KMS-11 (cell line): ENCODE measurements at regions not wholly inside any gene's neighbourhood (a gene's known extent, or its start where the extent isn't known, plus 50 kb on each side); places are given as distances from the start of the nearest gene placed in this dataset.

Source experiments
- H2AFZ ChIP-seq: fragments of 200-600 bp; sonication (generic); 2 replicates; pipeline ENCODE4 v1.6.1; 2016; ENCODE audit warnings: antibody characterized with exemption, mixed run types, low read depth
- H3K27ac ChIP-seq: fragments of 200-600 bp; sonication (generic); 2 replicates; pipeline ENCODE4 v1.6.1; 2016; ENCODE audit warnings: mild to moderate bottlenecking, mixed run types
- H3K27me3 ChIP-seq: fragments of 200-600 bp; sonication (generic); 2 replicates; pipeline ENCODE4 v1.6.1; 2017; ENCODE audit warnings: mild to moderate bottlenecking, low read depth, mixed run types, moderate library complexity; ENCODE audit not compliant: insufficient read depth
- H3K36me3 ChIP-seq: fragments of 200-600 bp; sonication (generic); 2 replicates; pipeline ENCODE4 v1.6.1; 2017; ENCODE audit warnings: mild to moderate bottlenecking, mixed run types; ENCODE audit not compliant: insufficient read depth
- H3K4me1 ChIP-seq: fragments of 200-600 bp; sonication (generic); 2 replicates; pipeline ENCODE4 v1.6.1; 2016; ENCODE audit warnings: mild to moderate bottlenecking, low read depth, mixed run types; ENCODE audit not compliant: poor library complexity, severe bottlenecking
- H3K4me2 ChIP-seq: fragments of 200-600 bp; sonication (generic); 2 replicates; pipeline ENCODE4 v1.7.0; 2016; ENCODE audit warnings: mild to moderate bottlenecking, mixed run types
- H3K4me3 ChIP-seq: fragments of 200-600 bp; sonication (generic); IDR thresholded peaks from 2 replicates; pipeline ENCODE4 v1.6.1; 2017; ENCODE audit warnings: low read depth, low read length, mixed read lengths; ENCODE audit not compliant: insufficient read depth
- H3K79me2 ChIP-seq: fragments of 200-600 bp; sonication (generic); 2 replicates; pipeline ENCODE4 v1.6.1; 2016; ENCODE audit warnings: low read depth, mixed run types; ENCODE audit not compliant: insufficient read depth
- H3K9ac ChIP-seq: fragments of 200-600 bp; sonication (generic); 2 replicates; pipeline ENCODE4 v1.6.1; 2016; ENCODE audit warnings: mild to moderate bottlenecking, mixed run types
- H4K20me1 ChIP-seq: fragments of 200-600 bp; sonication (generic); 2 replicates; pipeline ENCODE4 v1.6.1; 2016; ENCODE audit warnings: mild to moderate bottlenecking, mixed run types; ENCODE audit not compliant: insufficient read depth
- TF ChIP-seq, protein P1 (sequence below): fragments of 200-600 bp; sonication (generic); conservative IDR thresholded peaks from 2 replicates; pipeline ENCODE4 v1.6.1; 2017; ENCODE audit warnings: low read depth, mild to moderate bottlenecking, antibody characterized with exemption, low read length, moderate library complexity, mixed read lengths

- no peak overlapping the region for H3K4me3 ChIP-seq
- H3K79me2 ChIP-seq: no peaks in the 10 kb centered on the region
- no peaks in the 10 kb centered on the region for H4K20me1 ChIP-seq
- no peaks in the 10 kb centered on the region for H3K4me1 ChIP-seq
- no peaks in the 10 kb centered on the region for H3K27me3 ChIP-seq
- TF ChIP-seq, protein P1, sequence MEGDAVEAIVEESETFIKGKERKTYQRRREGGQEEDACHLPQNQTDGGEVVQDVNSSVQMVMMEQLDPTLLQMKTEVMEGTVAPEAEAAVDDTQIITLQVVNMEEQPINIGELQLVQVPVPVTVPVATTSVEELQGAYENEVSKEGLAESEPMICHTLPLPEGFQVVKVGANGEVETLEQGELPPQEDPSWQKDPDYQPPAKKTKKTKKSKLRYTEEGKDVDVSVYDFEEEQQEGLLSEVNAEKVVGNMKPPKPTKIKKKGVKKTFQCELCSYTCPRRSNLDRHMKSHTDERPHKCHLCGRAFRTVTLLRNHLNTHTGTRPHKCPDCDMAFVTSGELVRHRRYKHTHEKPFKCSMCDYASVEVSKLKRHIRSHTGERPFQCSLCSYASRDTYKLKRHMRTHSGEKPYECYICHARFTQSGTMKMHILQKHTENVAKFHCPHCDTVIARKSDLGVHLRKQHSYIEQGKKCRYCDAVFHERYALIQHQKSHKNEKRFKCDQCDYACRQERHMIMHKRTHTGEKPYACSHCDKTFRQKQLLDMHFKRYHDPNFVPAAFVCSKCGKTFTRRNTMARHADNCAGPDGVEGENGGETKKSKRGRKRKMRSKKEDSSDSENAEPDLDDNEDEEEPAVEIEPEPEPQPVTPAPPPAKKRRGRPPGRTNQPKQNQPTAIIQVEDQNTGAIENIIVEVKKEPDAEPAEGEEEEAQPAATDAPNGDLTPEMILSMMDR: no peak
- no peak overlapping the region for H3K9ac ChIP-seq
- no peak overlapping the region for H3K27ac ChIP-seq
- no peaks in the 10 kb centered on the region for H3K36me3 ChIP-seq
- no peak overlapping the region for H3K4me2 ChIP-seq
- no peak overlapping the region for H2AFZ ChIP-seq
Observed at GRCh38 chr4:125703443-125703842, 388.7 kb downstream of the FAT4 start.

GRCh38 chr4:125704726-125705125 is 390.0 kb downstream of the FAT4 start:
- H3K36me3 ChIP-seq: no peaks in the 10 kb centered on the region
- no peaks in the 10 kb centered on the region for H3K79me2 ChIP-seq
- H2AFZ ChIP-seq: no peak overlapping the region
- no peaks in the 10 kb centered on the region for H3K27me3 ChIP-seq
- no peak overlapping the region for H3K9ac ChIP-seq
- H3K4me3 ChIP-seq: no peak overlapping the region
- TF ChIP-seq, protein P1: no peak
- no peaks in the 10 kb centered on the region for H4K20me1 ChIP-seq
- H3K4me2 ChIP-seq: no peak overlapping the region
- H3K27ac ChIP-seq: no peak overlapping the region
- H3K4me1 ChIP-seq: no peaks in the 10 kb centered on the region

DNA sequence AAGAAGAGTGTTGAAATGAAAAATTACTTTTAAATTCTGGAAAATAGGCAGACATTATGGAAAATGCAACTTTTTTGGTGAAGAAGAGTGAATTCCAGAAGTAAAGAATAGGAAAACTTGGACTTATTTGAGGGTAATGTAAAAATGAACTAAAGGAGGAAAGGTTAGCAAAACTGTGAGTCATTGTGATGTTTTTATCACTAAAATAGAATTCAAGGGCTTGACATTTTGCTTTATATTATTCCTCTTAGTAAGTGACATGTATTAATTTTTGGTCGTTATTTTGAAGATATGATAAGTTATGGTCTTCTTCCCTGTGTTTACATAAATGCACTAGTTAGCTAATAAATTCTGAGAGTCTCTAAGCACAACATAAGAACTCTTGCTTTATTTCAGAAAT is 390.9 kb downstream of the FAT4 start:
- Histone ChIP-seq H2AFZ (no peak overlapping the region), H3K27me3 (no peaks in the 10 kb centered on the region), H3K9ac (no peak overlapping the region), H3K36me3 (no peaks in the 10 kb centered on the region), H3K4me3 (no peak overlapping the region), H3K27ac (no peak overlapping the region), H3K4me2 (no peak overlapping the region), H3K4me1 (no peaks in the 10 kb centered on the region), H4K20me1 (no peaks in the 10 kb centered on the region), H3K79me2 (no peaks in the 10 kb centered on the region)
- TF ChIP-seq, protein P1: no peak

DNA sequence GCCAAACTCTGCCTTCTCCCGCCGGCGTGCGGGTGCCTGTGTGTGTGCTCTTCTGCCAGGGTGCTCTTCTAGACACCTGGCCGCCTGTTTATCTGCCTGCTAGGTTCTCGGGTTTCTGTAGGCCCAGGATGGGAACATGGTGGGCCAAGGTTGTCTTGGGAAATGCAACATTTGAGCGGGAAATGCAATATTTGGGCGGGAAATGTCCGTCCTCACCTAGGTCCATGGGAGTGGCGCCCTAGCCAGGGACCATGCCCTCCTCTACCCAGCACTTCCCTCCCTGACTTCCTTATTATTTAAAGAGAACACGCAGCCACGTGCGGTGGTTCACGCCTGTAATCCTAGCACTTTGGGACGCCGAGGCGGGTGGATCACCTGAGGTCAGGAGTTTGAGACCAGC is 392.6 kb downstream of the FAT4 start:
- Histone ChIP-seq H3K36me3 (no peaks in the 10 kb centered on the region), H3K27me3 (no peaks in the 10 kb centered on the region), H2AFZ (no peak overlapping the region), H3K4me2 (no peak overlapping the region), H3K79me2 (no peaks in the 10 kb centered on the region), H3K27ac (no peak overlapping the region), H4K20me1 (no peaks in the 10 kb centered on the region), H3K4me3 (no peak overlapping the region), H3K4me1 (no peaks in the 10 kb centered on the region), H3K9ac (no peak overlapping the region)
- TF ChIP-seq, protein P1: no peak
